ENCODE measurements at regions not wholly inside any gene's neighbourhood (a gene's known extent, or its start where the extent isn't known, plus 50 kb on each side); places are given as distances from the start of the nearest gene placed in this dataset.

DNA sequence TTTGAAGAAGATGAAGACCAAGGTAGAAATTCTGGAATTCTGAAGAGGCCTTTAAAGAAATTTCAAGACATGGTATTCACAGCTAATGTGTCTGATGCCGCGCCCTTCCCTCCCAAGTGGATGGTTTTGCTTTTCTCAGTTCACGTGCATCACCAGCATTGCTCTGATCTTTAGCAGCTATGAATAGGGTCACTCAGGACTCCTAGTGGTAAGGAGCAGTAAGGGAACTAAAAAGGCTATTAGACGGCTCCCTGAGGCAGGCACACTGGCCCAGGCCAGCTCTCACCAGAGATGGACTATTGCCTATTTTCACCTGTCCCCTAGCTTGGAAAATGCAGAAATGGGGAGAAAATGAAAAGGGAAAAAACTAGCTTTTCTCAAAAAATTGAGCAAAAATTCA is 447.5 kb upstream of the RASGEF1B start:
- TF ChIP-seq, protein P1, sequence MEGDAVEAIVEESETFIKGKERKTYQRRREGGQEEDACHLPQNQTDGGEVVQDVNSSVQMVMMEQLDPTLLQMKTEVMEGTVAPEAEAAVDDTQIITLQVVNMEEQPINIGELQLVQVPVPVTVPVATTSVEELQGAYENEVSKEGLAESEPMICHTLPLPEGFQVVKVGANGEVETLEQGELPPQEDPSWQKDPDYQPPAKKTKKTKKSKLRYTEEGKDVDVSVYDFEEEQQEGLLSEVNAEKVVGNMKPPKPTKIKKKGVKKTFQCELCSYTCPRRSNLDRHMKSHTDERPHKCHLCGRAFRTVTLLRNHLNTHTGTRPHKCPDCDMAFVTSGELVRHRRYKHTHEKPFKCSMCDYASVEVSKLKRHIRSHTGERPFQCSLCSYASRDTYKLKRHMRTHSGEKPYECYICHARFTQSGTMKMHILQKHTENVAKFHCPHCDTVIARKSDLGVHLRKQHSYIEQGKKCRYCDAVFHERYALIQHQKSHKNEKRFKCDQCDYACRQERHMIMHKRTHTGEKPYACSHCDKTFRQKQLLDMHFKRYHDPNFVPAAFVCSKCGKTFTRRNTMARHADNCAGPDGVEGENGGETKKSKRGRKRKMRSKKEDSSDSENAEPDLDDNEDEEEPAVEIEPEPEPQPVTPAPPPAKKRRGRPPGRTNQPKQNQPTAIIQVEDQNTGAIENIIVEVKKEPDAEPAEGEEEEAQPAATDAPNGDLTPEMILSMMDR (IDR thresholded peaks at IDR 0.05; ENCODE audit: partially characterized antibody, unreplicated experiment) = peak; percentile 61
- Mint-ChIP-seq H3K9me3 (ENCODE audit: unreplicated experiment) (peaks cover 1% of the 10 kb centered on the region), H3K4me1 (ENCODE audit: low read depth, unreplicated experiment) (peaks cover 19% of the 10 kb centered on the region), H3K27me3 (ENCODE audit: unreplicated experiment) (no peaks in the 10 kb centered on the region), H3K36me3 (ENCODE audit: unreplicated experiment) (no peaks in the 10 kb centered on the region), H3K4me3 (ENCODE audit: unreplicated experiment) (no peak overlapping the region), H3K27ac (ENCODE audit: unreplicated experiment) (no peak overlapping the region)
- no peak for DNase-seq

- H3K4me3 Mint-ChIP-seq (ENCODE audit: unreplicated experiment) = no peak overlapping the region
- H3K4me1 Mint-ChIP-seq (ENCODE audit: low read depth, unreplicated experiment) = peaks cover 13% of the 10 kb centered on the region
- H3K27me3 Mint-ChIP-seq (ENCODE audit: unreplicated experiment) = peaks cover 3% of the 10 kb centered on the region
- H3K36me3 Mint-ChIP-seq (ENCODE audit: unreplicated experiment) = no peaks in the 10 kb centered on the region
- DNase-seq = no peak
- H3K9me3 Mint-ChIP-seq (ENCODE audit: unreplicated experiment) = peaks cover 3% of the 10 kb centered on the region
- TF ChIP-seq, protein P1 (IDR thresholded peaks at IDR 0.05; ENCODE audit: partially characterized antibody, unreplicated experiment) = no peak
- no peak overlapping the region for H3K27ac Mint-ChIP-seq (ENCODE audit: unreplicated experiment)
Measured at GRCh38 chr4:81915430-81915829, 443.7 kb upstream of the RASGEF1B start.

GRCh38 chr4:81914623-81915022 is 442.9 kb upstream of the RASGEF1B start:
- no peak overlapping the region for H3K27ac Mint-ChIP-seq (ENCODE audit: unreplicated experiment)
- no peaks in the 10 kb centered on the region for H3K36me3 Mint-ChIP-seq (ENCODE audit: unreplicated experiment)
- TF ChIP-seq, protein P1 (IDR thresholded peaks at IDR 0.05; ENCODE audit: partially characterized antibody, unreplicated experiment) = no peak
- peaks cover 3% of the 10 kb centered on the region for H3K27me3 Mint-ChIP-seq (ENCODE audit: unreplicated experiment)
- no peak for DNase-seq
- peaks cover 3% of the 10 kb centered on the region for H3K9me3 Mint-ChIP-seq (ENCODE audit: unreplicated experiment)
- peaks cover 10% of the 10 kb centered on the region for H3K4me1 Mint-ChIP-seq (ENCODE audit: low read depth, unreplicated experiment)
- H3K4me3 Mint-ChIP-seq (ENCODE audit: unreplicated experiment) = no peak overlapping the region

GRCh38 chr4:81913427-81913879 is 441.7 kb upstream of the RASGEF1B start:
- peaks cover 5% of the 10 kb centered on the region for H3K27me3 Mint-ChIP-seq (ENCODE audit: unreplicated experiment)
- peak; percentile 64 for DNase-seq
- TF ChIP-seq, protein P1 (IDR thresholded peaks at IDR 0.05; ENCODE audit: partially characterized antibody, unreplicated experiment) = peak; percentile 80
- no peak overlapping the region for H3K27ac Mint-ChIP-seq (ENCODE audit: unreplicated experiment)
- no peak overlapping the region for H3K4me3 Mint-ChIP-seq (ENCODE audit: unreplicated experiment)
- peaks cover 11% of the 10 kb centered on the region for H3K4me1 Mint-ChIP-seq (ENCODE audit: low read depth, unreplicated experiment)
- peaks cover 3% of the 10 kb centered on the region for H3K9me3 Mint-ChIP-seq (ENCODE audit: unreplicated experiment)
- H3K36me3 Mint-ChIP-seq (ENCODE audit: unreplicated experiment) = no peaks in the 10 kb centered on the region

DNA sequence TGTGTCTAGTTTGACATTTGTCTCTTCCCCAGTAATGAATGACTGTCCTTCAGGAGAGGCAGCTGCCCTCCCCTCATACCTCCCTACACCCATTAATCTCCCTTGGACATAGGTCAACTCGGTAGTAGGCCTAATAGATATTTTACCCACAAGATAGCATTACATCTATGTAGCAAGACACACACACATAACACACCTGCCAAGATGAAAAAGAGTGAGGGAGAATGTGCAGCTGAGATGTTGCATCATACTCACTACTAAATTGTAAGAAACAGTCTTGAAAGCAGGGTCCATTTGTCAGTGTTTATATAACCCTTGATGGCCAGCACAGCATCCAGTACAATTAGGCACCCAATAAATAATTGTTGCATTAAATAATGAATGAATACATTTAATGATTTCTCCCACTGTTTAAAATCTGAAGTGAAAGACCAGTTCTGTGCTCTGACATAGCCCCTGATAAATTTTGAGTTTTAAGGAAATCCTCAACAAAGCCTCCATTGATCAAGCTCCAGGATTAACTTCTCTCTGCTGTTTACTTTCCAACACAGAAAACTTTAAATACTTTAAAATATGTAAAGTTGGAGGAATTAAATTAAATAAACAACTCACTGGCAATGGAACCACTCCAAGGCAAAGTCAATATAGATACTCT is 440.8 kb upstream of the RASGEF1B start:
- Mint-ChIP-seq H3K9me3 (ENCODE audit: unreplicated experiment) (peaks cover 3% of the 10 kb centered on the region), H3K4me3 (ENCODE audit: unreplicated experiment) (no peak overlapping the region), H3K4me1 (ENCODE audit: low read depth, unreplicated experiment) (peaks cover 11% of the 10 kb centered on the region), H3K36me3 (ENCODE audit: unreplicated experiment) (no peaks in the 10 kb centered on the region), H3K27ac (ENCODE audit: unreplicated experiment) (peak overlapping the region; percentile 52), H3K27me3 (ENCODE audit: unreplicated experiment) (peaks cover 5% of the 10 kb centered on the region)
- no peak for DNase-seq
- TF ChIP-seq, protein P1 (IDR thresholded peaks at IDR 0.05; ENCODE audit: partially characterized antibody, unreplicated experiment) = no peak
